ENCODE measurements at regions not wholly inside any gene's neighbourhood (a gene's known extent, or its start where the extent isn't known, plus 50 kb on each side); places are given as distances from the start of the nearest gene placed in this dataset.

- no peak for TF ChIP-seq CTCF (IDR thresholded peaks at IDR 0.05)
- no peak for TF ChIP-seq JUND (IDR thresholded peaks at IDR 0.05)
- no peak for TF ChIP-seq NRF1 (IDR thresholded peaks at IDR 0.05; ENCODE audit: low read depth, low read length)
- no peak for TF ChIP-seq GABPA (IDR thresholded peaks at IDR 0.05; ENCODE audit: low read depth)
- TF ChIP-seq POLR2AphosphoS5 (IDR thresholded peaks at IDR 0.05; ENCODE audit: low read depth, low read length): no peak
- no peak for TF ChIP-seq SIN3A (IDR thresholded peaks at IDR 0.05; ENCODE audit: borderline replicate concordance, low read depth, low read length)
- TF ChIP-seq REST (IDR thresholded peaks at IDR 0.05; ENCODE audit: low read depth, low read length): no peak
Measured at GRCh38 chr6:11363881-11364576, 131.6 kb upstream of the NEDD9 start.
